Esophagus muscularis mucosa (tissue), 4 donors: ENCODE measurements at regions not wholly inside any gene's neighbourhood (a gene's known extent, or its start where the extent isn't known, plus 50 kb on each side); places are given as distances from the start of the nearest gene placed in this dataset.

ENCODE experiments used
- DNase-seq: peaks from one replicate; pipeline ENCODE4 v3.0.0-alpha.2; 2017; ENCODE audit errors: extremely low spot score
- H3K27ac ChIP-seq, 4 donors: fragments of 200-600 bp; sonication (generic); replicated peaks in 1 of 4; 1 replicate in 3 of 4; 2 replicates in 1 of 4; pipeline ENCODE4 v1.5.1; 2016 to 2019; ENCODE audit warnings: mild to moderate bottlenecking in 1 of 4
- H3K27me3 ChIP-seq, 4 donors: fragments of 200-600 bp; sonication (generic); one replicate each; pipeline versions ENCODE4 v1.5.1 to v1.6.0; 2016 to 2019
- H3K36me3 ChIP-seq, 4 donors: fragments of 200-600 bp; sonication (generic); one replicate each; pipeline ENCODE4 v1.5.1; 2016 to 2019
- H3K4me1 ChIP-seq, 4 donors: fragments of 200-600 bp; sonication (generic); one replicate each; pipeline ENCODE4 v1.5.1; 2016 to 2019
- H3K4me3 ChIP-seq, 4 donors: fragments of 200-600 bp; sonication (generic); 1 replicate in 2 of 4; 2 replicates in 2 of 4; pipeline ENCODE4 v1.5.1; 2016 to 2019; ENCODE audit warnings: mild to moderate bottlenecking in 4 of 4, moderate library complexity in 1 of 4
- H3K9me3 ChIP-seq, 4 donors: fragments of 200-600 bp; sonication (generic); 1 replicate in 3 of 4; 2 replicates in 1 of 4; pipeline ENCODE4 v1.5.1; 2016 to 2019
- EP300 ChIP-seq: sonication (generic); formaldehyde crosslinking; IDR thresholded peaks from one replicate; pipeline ENCODE4 v1.6.1; 2017; ENCODE audit warnings: antibody characterized with exemption
- POLR2A ChIP-seq: fragments of 450-650 bp; IDR thresholded peaks from one replicate; pipeline ENCODE4 v1.6.1; 2017; ENCODE audit warnings: antibody characterized with exemption, moderate library complexity, mild to moderate bottlenecking, low read depth
- POLR2AphosphoS5 ChIP-seq, 2 donors: sonication (generic); formaldehyde crosslinking; IDR thresholded peaks; one replicate each; pipeline ENCODE4 v1.6.1; 2017; ENCODE audit warnings: antibody characterized with exemption in 2 of 2
- WGBS: methylation state at CpG from one replicate; pipeline ENCODE4 v1.1.5; 2018; 5-methylcytosine and 5-hydroxymethylcytosine counted together
- intact Hi-C: fragments of 100-400 bp; cut with DNase I; formaldehyde crosslinking; loops from one replicate; pipeline ENCODE4 v1.15.1; 2023
- TF ChIP-seq, protein P1 (sequence below), 3 experiments: fragments of 200-600 bp in 2 of 3; fragments of 450-650 bp in 1 of 3; sonication (generic) in 2 of 3; IDR thresholded peaks; one replicate each; pipeline ENCODE4 v1.5.1; 2017 to 2019; ENCODE audit warnings: antibody characterized with exemption in 3 of 3, mild to moderate bottlenecking in 2 of 3, moderate library complexity in 1 of 3

- no peaks in the 10 kb centered on the region for H3K36me3 ChIP-seq
- DNase-seq: no peak
- no peak overlapping the region for H3K4me3 ChIP-seq
- intact Hi-C loops: no loop called here
- no peaks in the 10 kb centered on the region for H3K27me3 ChIP-seq
- H3K4me1 ChIP-seq: no peaks in the 10 kb centered on the region
- no peaks in the 10 kb centered on the region for H3K9me3 ChIP-seq
- H3K27ac ChIP-seq: no peak overlapping the region
- WGBS: 95% methylated on average over 6 of the region's 6 CpGs
- TF ChIP-seq POLR2A (no peak), EP300 (no peak), POLR2AphosphoS5 (IDR thresholded peaks at IDR 0.05) (no peak)
- TF ChIP-seq, protein P1, sequence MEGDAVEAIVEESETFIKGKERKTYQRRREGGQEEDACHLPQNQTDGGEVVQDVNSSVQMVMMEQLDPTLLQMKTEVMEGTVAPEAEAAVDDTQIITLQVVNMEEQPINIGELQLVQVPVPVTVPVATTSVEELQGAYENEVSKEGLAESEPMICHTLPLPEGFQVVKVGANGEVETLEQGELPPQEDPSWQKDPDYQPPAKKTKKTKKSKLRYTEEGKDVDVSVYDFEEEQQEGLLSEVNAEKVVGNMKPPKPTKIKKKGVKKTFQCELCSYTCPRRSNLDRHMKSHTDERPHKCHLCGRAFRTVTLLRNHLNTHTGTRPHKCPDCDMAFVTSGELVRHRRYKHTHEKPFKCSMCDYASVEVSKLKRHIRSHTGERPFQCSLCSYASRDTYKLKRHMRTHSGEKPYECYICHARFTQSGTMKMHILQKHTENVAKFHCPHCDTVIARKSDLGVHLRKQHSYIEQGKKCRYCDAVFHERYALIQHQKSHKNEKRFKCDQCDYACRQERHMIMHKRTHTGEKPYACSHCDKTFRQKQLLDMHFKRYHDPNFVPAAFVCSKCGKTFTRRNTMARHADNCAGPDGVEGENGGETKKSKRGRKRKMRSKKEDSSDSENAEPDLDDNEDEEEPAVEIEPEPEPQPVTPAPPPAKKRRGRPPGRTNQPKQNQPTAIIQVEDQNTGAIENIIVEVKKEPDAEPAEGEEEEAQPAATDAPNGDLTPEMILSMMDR (IDR thresholded peaks at IDR 0.05): no peak
Measured at GRCh38 chr2:196482119-196483065, 157.1 kb upstream of the CCDC150 start.

DNA sequence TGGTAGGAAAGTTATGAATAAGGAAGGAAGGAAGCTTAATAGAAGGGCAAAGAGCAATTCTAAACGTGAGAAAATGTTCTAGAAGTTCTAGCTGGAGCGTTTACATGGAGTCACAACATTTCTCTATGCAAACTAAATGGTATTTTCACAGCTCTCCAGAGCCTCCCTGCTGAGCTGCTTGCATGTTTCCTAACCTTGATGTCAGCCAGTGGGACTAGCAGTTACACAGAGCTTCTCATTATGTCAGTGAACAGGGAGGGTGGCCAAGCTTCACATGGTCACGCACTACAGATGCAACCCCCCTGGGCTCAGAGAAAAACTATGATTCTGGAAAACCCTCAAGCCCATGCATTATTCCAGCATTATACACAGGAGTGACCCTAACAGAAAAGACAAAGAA lies 153.4 kb upstream of the CCDC150 start:
- no peak overlapping the region for H3K27ac ChIP-seq
- no peaks in the 10 kb centered on the region for H3K36me3 ChIP-seq
- H3K4me1 ChIP-seq: no peaks in the 10 kb centered on the region
- intact Hi-C loops: no loop called here
- TF ChIP-seq POLR2A (no peak), EP300 (no peak), POLR2AphosphoS5 (IDR thresholded peaks at IDR 0.05) (no peak)
- TF ChIP-seq, protein P1 (IDR thresholded peaks at IDR 0.05): no peak
- no peak for DNase-seq
- H3K4me3 ChIP-seq: no peak overlapping the region
- WGBS: 86% methylated on average over 3 of the region's 3 CpGs
- H3K9me3 ChIP-seq: no peaks in the 10 kb centered on the region
- H3K27me3 ChIP-seq: no peaks in the 10 kb centered on the region

- no peak overlapping the region for H3K27ac ChIP-seq
- no peaks in the 10 kb centered on the region for H3K36me3 ChIP-seq
- WGBS: 64% methylated on average over 3 of the region's 3 CpGs
- no peaks in the 10 kb centered on the region for H3K4me1 ChIP-seq
- H3K4me3 ChIP-seq: no peak overlapping the region
- no peaks in the 10 kb centered on the region for H3K27me3 ChIP-seq
- TF ChIP-seq, protein P1 (IDR thresholded peaks at IDR 0.05): no peak
- TF ChIP-seq EP300 (no peak), POLR2AphosphoS5 (IDR thresholded peaks at IDR 0.05) (no peak), POLR2A (no peak)
- DNase-seq: no peak
- intact Hi-C loops: no loop called here
- no peaks in the 10 kb centered on the region for H3K9me3 ChIP-seq
Measured at GRCh38 chr2:196487417-196487816, 152.1 kb upstream of the CCDC150 start.

- TF ChIP-seq, protein P1 (IDR thresholded peaks at IDR 0.05): no peak
- TF ChIP-seq POLR2AphosphoS5 (IDR thresholded peaks at IDR 0.05) (no peak), POLR2A (no peak), EP300 (no peak)
- WGBS: 90% methylated on average over 1 of the region's 1 CpG
- Histone ChIP-seq H3K4me1 (no peaks in the 10 kb centered on the region), H3K27me3 (no peaks in the 10 kb centered on the region), H3K36me3 (no peaks in the 10 kb centered on the region), H3K4me3 (no peak overlapping the region), H3K9me3 (no peaks in the 10 kb centered on the region), H3K27ac (no peak overlapping the region)
- intact Hi-C loops: no loop called here
- no peak for DNase-seq
Measured at GRCh38 chr2:196489371-196489770, 150.1 kb upstream of the CCDC150 start.
